Testis (tissue), 2 donors: ENCODE measurements at regions not wholly inside any gene's neighbourhood (a gene's known extent, or its start where the extent isn't known, plus 50 kb on each side); places are given as distances from the start of the nearest gene placed in this dataset.

Experiments used
- DNase-seq: peaks from one replicate; pipeline ENCODE4 v3.0.0-alpha.2; 2019
- H3K27ac ChIP-seq, 2 donors: fragments of 200-600 bp; sonication (generic); one replicate each; pipeline ENCODE4 v1.5.1; 2019
- H3K27me3 ChIP-seq: fragments of 200-600 bp; sonication (generic); one replicate; pipeline ENCODE4 v1.5.1; 2019
- H3K36me3 ChIP-seq: fragments of 200-600 bp; sonication (generic); one replicate; pipeline ENCODE4 v1.5.1; 2017; ENCODE audit warnings: low read depth; ENCODE audit errors: missing control alignments
- H3K4me1 ChIP-seq: fragments of 200-600 bp; sonication (generic); one replicate; pipeline ENCODE4 v1.5.1; 2019
- H3K4me3 ChIP-seq, 2 donors: fragments of 200-600 bp; sonication (generic); one replicate each; pipeline ENCODE4 v1.5.1; 2017 to 2019
- H3K9me3 ChIP-seq: fragments of 200-600 bp; sonication (generic); one replicate; pipeline ENCODE4 v1.5.1; 2017
- POLR2A ChIP-seq: fragments of 450-650 bp; IDR thresholded peaks from one replicate; pipeline ENCODE4 v1.6.1; 2017; ENCODE audit warnings: antibody characterized with exemption, mild to moderate bottlenecking, moderate library complexity
- WGBS, 2 donors: methylation state at CpG; one replicate each; pipeline ENCODE4 v1.1.5; 2018; 5-methylcytosine and 5-hydroxymethylcytosine counted together
- intact Hi-C: fragments of 100-400 bp; cut with DNase I; formaldehyde crosslinking; loops from one replicate; pipeline ENCODE4 v1.15.1; 2023; ENCODE audit warnings: low total_unique reads
- TF ChIP-seq, protein P1 (sequence below), 3 experiments: fragments of 450-650 bp in 2 of 3; fragments of 200-600 bp in 1 of 3; sonication (generic) in 1 of 3; IDR thresholded peaks; one replicate each; pipeline ENCODE4 v1.5.1; 2016 to 2019; ENCODE audit warnings: antibody characterized with exemption in 3 of 3, mild to moderate bottlenecking in 2 of 3, moderate library complexity in 1 of 3

- intact Hi-C loops: no loop called here
- Histone ChIP-seq H3K4me1 (no peaks in the 10 kb centered on the region), H3K27me3 (no peaks in the 10 kb centered on the region), H3K4me3 (no peak overlapping the region), H3K36me3 (no peaks in the 10 kb centered on the region), H3K9me3 (no peaks in the 10 kb centered on the region), H3K27ac (no peak overlapping the region)
- no peak for TF ChIP-seq POLR2A
- TF ChIP-seq, protein P1, sequence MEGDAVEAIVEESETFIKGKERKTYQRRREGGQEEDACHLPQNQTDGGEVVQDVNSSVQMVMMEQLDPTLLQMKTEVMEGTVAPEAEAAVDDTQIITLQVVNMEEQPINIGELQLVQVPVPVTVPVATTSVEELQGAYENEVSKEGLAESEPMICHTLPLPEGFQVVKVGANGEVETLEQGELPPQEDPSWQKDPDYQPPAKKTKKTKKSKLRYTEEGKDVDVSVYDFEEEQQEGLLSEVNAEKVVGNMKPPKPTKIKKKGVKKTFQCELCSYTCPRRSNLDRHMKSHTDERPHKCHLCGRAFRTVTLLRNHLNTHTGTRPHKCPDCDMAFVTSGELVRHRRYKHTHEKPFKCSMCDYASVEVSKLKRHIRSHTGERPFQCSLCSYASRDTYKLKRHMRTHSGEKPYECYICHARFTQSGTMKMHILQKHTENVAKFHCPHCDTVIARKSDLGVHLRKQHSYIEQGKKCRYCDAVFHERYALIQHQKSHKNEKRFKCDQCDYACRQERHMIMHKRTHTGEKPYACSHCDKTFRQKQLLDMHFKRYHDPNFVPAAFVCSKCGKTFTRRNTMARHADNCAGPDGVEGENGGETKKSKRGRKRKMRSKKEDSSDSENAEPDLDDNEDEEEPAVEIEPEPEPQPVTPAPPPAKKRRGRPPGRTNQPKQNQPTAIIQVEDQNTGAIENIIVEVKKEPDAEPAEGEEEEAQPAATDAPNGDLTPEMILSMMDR (IDR thresholded peaks at IDR 0.05): no peak
- 81 to 88% methylated on average over 3 of the region's 3 CpGs for WGBS, 2 donors
- DNase-seq: no peak
Observed at GRCh38 chr5:87051502-87052113, 216.1 kb upstream of the RASA1 start.

DNA sequence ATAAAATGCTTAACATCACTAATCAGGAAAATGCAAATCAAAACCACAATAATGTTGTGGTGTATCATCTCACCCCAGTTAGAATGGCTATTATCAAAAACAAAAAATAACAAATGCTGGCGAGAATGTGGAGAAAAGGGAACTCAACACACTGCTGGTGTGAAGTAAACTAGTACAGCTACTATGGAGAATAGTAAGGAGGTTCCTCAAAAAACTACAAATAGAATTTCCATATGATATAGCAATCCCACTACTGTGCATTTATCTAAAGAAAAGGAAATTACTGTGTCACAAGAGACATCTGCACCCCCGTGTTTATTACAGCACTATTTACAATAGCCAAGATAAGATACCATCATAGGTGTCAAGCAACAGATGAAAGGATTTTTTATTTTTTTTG, 214.5 kb upstream of the RASA1 start:
- no peak overlapping the region for H3K27ac ChIP-seq
- no peaks in the 10 kb centered on the region for H3K4me1 ChIP-seq
- 53 to 71% methylated on average over 2 of the region's 2 CpGs for WGBS, 2 donors
- H3K4me3 ChIP-seq: no peak overlapping the region
- H3K27me3 ChIP-seq: no peaks in the 10 kb centered on the region
- no peaks in the 10 kb centered on the region for H3K36me3 ChIP-seq
- TF ChIP-seq, protein P1 (IDR thresholded peaks at IDR 0.05): no peak
- no peak for TF ChIP-seq POLR2A
- intact Hi-C loops: no loop called here
- H3K9me3 ChIP-seq: no peaks in the 10 kb centered on the region
- no peak for DNase-seq

- intact Hi-C loops: no loop called here
- Histone ChIP-seq H3K4me1 (no peaks in the 10 kb centered on the region), H3K4me3 (no peak overlapping the region), H3K27me3 (no peaks in the 10 kb centered on the region), H3K9me3 (no peaks in the 10 kb centered on the region), H3K36me3 (no peaks in the 10 kb centered on the region), H3K27ac (no peak overlapping the region)
- TF ChIP-seq, protein P1 (IDR thresholded peaks at IDR 0.05): no peak
- TF ChIP-seq POLR2A: no peak
- no peak for DNase-seq
Observed at GRCh38 chr5:87054821-87055220, 212.9 kb upstream of the RASA1 start.

DNA sequence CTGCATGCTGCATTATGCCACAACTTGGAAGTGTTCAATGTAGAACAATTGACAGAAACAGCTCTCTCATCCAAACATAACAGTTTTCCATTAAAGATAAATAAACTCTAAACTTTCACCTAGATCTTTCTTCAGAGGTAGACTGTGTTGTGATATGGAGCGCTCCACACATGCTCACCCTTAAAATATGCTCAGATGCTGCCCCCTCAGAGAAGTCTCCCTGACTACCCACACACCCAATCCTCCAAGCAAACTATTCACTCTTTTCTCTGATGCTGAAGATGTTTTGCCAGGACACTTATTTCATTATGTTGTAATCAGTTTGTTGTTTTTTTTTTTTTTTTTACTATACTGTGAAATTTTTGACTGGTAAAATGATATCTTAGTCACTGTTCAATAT, 206.6 kb upstream of the RASA1 start:
- DNase-seq: no peak
- Histone ChIP-seq H3K36me3 (no peaks in the 10 kb centered on the region), H3K4me1 (no peaks in the 10 kb centered on the region), H3K4me3 (no peak overlapping the region), H3K27me3 (no peaks in the 10 kb centered on the region), H3K27ac (no peak overlapping the region), H3K9me3 (no peaks in the 10 kb centered on the region)
- intact Hi-C loops: no loop called here
- TF ChIP-seq, protein P1 (IDR thresholded peaks at IDR 0.05): no peak
- no peak for TF ChIP-seq POLR2A
- WGBS, 2 donors: 89 to 92% methylated on average over 1 of the region's 1 CpG

GRCh38 chr5:87069311-87069710, 198.4 kb upstream of the RASA1 start:
- intact Hi-C loops: no loop called here
- TF ChIP-seq, protein P1 (IDR thresholded peaks at IDR 0.05): no peak
- Histone ChIP-seq H3K27me3 (no peaks in the 10 kb centered on the region), H3K9me3 (no peaks in the 10 kb centered on the region), H3K4me3 (no peak overlapping the region), H3K36me3 (no peaks in the 10 kb centered on the region), H3K4me1 (no peaks in the 10 kb centered on the region), H3K27ac (no peak overlapping the region)
- no peak for DNase-seq
- WGBS, 2 donors: 83 to 89% methylated on average over 2 of the region's 2 CpGs
